ENCODE measurements at regions not wholly inside any gene's neighbourhood (a gene's known extent, or its start where the extent isn't known, plus 50 kb on each side); places are given as distances from the start of the nearest gene placed in this dataset.

DNA sequence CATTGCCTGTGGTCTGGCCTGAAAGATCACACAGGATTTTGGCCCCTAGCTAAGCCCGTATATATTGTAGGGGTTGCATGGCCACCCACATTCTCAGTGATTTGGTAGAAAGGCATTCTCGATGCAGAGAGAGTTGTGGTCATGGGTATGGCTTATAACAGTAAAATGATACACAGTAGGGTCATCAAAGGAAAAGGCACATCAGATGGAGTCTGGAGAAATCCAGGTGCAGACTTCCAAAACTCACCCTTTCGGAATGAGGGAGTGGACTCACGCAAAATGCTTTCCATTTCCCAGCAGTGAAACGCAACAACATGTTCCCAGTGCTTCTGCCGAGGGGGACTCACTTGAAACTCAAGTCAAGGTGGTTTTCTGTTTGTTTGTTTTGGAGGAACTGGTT, 802.5 kb upstream of the SLITRK1 start:
- DNase-seq, result no peak

DNA sequence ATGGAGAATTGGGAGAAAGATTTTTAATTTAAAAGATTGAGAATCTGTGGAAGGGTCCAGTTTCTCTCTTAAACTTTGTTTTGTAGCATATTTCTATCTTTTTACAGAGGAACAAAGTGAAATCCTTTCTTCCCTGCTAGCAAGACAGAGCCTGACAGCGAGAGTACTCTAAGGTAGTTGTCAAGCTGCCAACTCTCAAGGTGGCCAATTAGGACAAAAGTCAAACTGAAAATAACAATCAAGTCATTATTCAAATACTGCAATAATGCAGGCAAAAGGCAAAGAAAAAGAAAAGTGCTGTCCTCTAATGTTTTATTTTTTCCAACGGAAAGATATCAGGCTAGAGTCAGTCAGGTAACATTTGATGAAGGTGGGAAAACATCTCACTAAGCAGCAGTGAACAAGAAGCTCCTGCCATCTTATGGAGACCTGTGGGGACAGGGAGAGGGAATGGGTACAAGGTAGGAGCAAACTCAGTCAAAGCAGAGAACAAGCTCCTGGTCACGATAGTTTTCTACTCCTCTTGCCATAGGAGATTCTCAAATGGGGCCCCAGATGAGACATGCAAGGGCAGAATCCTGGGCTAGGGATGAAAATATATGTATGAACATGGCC, 801.9 kb upstream of the SLITRK1 start:
- no peak for DNase-seq

DNA sequence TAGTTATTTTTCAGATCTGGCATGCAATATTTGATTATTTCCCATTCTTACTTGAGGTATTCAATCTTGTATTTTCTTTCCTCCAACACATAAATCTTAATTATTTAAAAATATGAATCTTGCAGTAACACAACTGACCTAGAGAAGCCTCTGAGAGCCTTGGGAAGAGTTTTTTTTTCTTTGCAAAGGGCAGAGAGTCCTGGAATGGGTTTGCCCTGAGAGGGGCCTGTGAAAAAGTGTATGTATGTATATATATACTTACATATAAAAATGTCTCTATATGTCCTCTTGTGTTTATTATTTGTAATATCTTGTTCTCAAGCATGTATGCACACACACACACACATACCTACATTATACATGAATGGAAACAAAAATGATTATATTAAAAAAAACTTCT, 801.2 kb upstream of the SLITRK1 start:
- no peak for DNase-seq

DNA sequence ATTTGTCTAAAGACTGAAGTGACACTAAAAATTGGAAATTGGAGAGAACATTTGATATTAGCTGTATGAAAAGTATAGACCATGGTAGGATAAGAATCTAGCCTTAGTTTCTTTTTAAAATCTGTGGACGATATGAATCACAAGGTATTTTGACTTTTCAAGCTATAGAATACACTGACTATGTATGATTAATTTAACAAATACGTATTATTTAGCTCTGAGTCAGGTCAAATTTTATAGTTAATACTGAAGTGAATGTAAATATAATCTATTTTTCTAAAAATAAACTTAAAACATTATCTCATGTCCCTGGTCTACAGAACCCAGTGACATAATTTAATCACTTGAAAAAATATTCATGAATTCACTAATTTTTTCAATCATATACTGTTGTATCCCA, 795.6 kb upstream of the SLITRK1 start:
- DNase-seq, result no peak

DNA sequence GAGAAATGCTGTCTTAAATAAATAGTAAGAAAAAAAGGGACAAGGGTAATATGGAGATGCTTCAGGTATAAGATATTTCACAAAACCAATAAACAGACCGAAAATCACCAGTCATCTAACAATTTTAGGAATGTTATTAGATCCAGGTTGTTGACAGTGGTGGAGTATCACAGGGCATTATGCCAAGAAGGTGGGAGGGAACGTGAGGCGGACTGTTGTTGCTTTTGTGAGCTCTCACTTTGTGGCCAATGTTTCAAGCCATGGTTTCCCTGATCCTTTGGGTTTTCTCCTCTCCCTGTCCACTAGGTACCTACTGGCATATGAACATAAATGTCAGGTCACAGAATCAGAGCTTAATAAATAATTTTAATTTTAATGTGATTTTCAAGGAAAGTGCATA, 790.3 kb upstream of the SLITRK1 start:
- no peak for DNase-seq

DNA sequence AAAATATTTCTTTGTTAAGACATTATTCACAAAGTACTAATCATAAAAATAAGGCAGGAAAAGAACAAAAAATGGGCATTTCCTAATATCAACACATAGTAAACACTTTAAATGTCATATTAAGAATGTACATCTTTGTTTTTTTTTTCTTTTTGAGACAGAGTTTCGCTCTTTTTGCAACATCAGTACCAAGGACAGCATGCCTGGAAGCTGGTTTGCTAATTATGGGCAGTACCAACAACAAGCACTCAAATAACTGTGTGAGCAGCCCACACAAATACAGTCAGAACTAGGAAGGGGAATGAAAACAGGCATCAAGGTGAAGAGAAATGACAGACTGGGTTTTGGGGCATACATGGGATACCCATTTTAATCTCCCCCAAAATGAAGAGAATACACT, 788.0 kb upstream of the SLITRK1 start:
- DNase-seq, result no peak

DNA sequence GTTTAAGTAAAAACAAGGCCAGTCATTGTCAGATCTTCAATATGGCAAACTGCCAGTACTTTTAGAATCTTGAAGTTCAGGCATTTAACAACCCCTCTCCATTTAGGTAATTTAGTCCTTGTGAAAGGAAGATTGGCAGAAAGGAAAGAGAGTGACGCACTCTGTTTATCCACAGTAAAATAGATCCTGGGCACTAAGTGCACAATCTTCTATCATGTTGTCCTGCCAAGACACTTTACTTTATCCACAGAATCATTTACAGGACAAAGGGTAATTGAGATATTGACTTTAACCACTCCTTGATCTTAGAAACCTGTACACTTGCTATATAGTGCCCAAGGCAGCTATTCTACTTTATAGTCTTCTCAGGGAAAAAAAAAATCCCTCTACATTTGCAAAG, 786.4 kb upstream of the SLITRK1 start:
- DNase-seq, result no peak

DNA sequence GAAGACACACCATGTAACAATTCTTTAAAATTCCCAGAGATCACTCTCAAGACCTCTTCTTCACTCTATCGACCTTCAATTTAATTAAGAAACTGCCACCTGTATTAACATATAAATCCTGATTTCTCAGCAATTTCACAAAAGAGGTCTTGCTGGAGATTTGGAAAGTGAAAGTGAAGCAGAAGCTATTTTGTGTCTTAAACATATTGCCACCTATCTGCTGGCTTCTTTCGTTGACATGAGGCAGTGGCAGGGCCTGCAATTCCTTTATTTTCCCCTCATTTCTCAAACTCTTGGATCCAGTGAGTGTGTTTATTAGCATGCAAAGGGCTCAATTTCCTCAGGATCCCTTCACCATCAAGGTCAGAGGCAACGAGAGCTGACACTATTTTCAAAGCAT, 780.2 kb upstream of the SLITRK1 start:
- DNase-seq, result no peak

DNA sequence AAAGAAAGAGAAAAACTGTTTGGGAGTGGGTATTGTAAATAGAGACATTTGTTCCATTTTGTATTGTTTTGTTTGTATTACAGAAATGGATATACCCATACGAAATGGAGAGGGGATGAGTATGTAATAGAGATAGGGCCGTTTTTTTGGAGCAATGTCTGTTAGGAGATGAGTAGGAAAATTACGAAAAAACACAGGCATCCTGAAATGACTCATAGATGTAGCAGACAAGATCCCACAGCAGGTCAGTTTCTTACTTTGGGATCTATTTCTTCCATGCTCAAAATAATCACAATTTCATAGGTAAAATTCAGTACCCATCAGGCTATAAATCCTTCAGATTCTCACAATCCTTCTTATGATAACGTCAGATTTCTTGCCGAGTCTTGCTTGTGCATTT, 779.4 kb upstream of the SLITRK1 start:
- DNase-seq, result no peak

DNA sequence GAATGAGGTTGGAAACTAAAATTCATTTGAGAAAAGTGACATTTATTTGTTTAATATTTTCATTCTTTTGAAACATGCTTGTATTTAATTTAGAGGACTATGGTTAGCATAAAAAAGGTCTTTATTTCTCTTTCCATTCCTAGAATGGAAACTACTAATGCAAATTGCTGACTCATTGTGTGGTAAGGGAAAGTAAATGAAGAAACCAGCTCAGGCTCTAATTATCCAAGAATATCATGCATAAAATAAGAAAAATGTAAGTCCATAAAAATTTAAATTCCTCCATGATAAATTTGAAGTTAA, 777.0 kb upstream of the SLITRK1 start:
- DNase-seq, result no peak

DNA sequence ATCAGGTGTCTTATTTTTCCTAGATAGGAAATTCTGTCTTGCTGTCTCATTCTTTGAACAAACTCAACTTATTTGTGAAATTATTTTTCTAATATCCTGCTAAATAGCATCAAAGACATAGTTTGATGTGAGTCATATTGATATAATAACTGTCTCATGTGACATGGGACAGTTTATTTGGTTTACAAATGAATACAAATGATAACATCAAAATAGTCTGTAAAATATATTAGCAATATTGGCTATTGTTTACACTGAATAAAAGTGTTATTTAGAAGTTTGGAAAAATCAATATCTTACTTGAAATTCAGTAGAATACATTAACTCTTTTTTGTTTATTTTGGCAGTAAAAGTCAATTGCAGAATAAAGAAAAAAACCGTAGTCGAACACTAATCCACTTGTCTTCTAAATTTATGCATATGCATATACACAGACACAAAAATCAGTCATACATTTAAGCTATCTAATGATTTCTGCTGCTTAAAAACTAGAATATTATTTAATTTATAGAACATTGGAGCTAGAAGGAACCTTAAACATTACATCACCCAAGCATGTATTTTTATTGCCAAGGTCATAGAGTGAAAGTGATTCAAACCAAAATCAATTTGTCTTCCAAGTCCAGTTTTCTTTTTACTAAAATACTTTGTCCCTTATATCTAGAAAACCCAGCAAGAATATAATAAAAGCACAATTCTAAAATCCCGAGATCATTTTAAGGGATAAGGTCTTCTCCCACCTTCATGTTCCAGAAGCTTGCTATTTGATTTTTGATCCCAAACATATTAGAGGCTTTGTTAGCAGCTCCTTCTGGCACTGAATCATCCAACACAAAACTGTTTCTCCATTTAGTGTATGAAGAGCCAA, 776.5 kb upstream of the SLITRK1 start:
- DNase-seq, result no peak

DNA sequence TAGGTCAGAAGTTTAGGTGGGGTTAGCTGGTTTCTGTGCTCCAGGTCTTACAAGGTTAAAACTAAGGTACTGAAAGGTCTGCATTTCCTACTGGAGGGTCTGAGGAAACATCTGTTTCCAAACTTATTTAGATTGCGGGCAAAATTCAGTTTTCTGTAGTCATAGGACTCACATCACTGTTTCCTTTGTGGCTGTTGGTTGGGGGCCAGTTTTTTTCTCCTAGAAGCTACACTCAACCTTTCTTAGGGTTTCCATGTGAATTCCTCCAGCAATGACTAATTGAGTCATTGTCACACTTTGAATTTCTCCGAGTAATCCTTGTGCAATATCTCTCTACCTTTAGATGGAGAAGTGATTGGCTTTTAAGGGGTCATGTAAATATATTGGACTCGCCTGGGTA, 773.4 kb upstream of the SLITRK1 start:
- DNase-seq, result no peak

DNA sequence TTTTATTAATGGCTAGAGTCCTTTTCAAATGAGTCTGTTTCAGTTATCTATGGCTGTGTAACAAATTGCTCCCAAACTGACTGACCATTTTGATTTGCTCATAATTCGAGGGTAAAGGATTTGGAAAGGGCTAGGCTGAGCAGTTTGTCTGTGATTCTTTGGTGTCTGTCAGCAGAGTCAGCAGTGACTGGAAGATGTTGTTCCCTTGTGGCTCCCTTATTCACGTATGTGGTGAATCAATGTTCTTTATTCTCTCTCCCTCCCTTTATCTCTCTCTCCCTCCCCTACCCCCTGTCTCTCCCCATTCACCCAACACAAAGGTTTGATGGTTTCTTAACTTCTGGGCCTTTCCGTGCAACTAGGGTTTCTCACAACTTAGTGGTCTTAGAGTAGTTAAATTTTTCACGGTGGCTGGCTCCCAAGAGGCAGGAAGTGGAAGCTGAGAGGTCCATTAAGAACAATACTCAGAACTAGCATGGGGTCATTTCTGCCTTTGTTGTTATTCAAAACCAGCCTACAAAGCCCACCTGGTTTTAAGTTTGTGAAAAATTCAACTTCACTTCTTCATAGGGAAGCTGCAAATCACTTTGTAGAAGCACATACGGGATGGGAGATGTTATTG, 772.5 kb upstream of the SLITRK1 start:
- no peak for DNase-seq

DNA sequence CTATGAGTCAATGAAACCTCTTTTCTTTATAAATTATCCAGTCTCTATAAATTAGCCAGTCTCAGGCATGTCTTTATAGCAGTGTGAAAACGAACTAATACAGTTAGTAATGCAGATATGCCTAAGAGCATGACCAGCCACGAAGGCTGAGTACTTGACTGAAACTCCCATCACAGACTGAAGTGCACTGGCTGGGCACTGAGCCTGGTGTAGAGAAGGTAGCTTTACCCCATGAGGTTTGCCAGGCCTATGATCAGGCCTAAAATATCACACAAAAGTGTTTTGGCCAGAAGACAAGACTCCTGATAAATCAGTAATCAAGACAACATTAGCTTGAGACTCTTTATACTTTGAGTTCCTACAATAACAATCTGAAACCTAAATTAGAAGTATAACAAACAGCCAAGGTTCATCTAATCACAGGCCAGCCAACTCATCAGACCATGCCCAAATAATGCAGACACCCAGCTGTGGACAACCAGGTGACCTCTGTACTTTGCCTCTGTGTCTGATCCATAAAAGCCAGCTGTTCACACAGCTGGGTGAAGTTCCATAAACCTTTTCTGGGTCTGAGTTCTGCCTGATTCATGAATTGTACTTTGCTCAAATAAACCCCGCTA, 771.8 kb upstream of the SLITRK1 start:
- no peak for DNase-seq

DNA sequence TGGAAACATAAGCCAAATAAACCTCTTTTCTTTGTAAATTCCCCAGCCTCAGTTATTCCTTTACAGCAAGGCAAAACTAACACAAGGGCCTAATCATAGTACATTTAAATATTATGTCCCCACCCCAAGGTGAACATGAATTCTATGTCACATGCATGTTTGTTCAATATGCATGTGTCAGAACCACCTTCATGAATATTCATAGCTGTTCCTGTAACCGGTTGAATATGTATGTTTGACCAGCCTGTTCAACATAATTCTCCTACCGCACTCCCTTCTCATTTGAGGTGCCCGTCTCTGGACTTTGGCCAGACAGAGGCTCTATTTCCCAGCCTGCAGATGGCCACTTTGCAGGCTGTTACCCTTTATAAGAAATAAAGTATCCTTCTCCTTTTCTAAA, 769.4 kb upstream of the SLITRK1 start:
- DNase-seq, result no peak

DNA sequence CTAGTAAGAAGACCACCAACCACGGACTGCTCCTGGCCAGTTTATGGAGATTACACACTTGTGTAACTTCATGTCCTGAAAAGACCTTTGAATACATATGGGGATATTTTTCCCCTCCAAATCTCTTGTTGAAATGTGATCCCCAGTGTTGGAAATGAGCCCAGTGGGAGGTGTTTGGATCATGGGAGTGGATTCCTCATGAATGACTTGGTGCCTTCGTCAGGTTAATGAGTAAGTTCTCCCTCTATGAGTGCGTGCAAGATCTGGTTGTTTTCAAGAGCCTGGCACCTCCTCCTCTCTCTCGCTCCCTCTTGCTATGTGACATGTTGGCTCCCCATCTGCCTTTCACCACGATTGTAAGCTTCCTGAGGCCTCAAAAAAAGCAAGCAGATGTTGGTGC, 769.0 kb upstream of the SLITRK1 start:
- DNase-seq, result no peak

DNA sequence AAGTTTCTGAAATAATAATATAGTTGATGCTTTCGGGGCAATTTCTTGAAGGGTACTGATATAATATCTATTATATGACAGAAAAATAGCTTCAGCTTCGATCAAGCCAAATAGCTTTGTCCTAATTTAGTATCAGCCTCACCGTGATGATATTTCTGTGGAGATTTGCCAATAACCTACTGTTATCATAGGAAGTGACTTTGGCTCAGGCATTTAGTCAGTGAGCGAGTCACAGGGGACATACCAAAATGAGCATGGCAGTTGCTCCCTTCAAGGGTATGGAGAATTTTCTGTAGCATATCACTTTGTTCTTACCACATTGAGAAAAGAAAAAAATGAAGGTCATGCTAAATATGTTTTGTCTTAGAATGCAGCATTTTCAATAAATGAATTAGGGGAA, 767.6 kb upstream of the SLITRK1 start:
- no peak for DNase-seq

DNA sequence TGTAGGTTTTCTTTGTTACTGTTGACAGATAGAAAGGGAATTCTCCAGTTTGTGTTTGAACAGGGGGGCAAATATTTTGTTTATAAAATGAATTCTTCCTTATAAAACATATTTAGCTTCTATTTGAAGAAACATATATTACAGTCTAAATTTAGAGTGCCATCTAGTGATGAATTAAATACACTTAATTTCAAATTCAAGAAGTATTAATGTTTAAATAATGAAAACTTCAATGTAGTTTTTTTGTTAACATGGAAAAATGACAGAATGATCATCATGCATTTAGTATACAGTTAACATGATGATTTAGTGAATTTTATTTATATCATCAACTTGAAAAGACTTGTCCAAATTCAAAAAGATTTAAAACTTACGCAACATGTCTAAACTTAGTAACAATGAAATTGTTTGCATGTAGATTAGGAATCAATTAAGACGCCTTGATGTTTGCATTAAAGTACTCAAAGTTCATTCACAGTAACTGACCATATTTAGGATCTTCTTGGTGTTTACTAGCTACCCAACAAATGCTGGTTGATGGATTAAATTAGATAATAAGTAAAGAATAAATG, 765.9 kb upstream of the SLITRK1 start:
- no peak for DNase-seq

DNA sequence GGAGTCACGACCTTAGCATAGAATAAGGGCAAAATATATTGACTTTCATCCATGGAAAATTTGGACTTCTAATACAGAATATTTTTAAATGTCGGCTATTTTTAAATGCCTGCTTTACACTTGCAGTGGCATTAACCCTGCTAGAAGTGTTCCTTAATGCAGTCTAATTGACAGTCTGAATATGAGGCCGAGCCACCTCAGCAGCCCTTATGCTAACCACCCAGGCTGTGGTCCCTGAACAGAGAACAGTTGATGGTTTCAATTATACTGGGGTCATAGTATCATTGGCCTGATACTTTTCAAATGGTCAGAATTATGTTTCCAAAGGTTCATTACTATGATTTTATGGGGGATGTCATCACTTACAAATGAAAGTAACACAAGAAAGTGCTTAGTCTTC, 764.7 kb upstream of the SLITRK1 start:
- no peak for DNase-seq

DNA sequence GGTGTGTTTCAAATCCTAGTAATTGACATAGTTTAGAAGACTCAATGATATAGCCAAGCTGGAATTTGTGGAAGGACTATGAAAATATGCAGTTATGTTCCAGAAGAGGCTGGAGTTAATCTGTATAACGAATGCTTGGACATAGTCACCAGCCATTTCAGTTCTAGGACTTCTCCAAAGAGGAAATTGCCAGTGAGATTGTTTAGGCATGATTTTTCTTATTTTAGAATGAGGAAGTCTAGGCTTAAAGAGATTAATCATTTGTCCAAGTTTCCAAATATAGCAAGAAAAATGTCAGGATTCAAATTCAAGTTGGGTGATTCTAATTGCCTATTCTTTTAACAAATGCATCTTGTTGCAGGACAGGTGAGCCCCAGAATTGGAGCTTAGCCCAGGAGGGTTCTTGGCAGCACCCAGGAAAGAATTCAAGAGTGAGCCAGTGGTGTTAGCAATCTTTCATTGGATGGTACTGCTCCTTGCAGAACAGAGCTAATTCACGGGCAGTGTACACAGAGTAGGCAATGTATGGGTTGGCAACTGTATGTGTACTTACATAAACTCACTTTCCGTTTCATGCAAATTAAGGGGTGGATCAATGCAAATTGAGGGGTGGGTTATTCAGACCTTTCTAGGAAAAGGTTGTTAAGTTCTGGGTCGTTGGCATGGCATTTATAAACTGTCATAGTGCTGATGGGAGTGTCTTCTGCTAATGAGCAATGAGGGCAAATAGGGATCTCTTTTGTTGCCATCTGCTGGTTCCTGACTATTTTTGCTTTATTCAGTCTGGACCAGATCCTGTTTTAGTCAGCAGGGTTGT, 763.1 kb upstream of the SLITRK1 start:
- DNase-seq, result no peak

DNA sequence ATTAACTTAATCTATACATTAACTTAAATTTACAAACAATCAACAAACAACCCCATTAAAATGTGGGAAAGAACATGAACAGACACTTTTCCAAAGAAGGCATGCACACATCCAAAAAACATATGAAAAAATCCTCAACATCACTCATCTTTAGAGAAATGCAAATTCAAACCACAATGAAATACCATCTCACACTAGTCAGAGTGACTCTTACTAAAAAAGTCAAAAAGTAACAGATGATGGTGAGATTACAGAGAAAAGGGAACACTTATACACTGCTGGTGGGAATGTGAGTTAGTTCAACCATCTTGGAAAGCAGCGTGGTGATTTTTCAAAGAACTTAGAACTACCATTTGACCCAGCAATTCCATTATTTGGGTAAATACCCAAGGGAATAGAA, 759.2 kb upstream of the SLITRK1 start:
- no peak for DNase-seq

DNA sequence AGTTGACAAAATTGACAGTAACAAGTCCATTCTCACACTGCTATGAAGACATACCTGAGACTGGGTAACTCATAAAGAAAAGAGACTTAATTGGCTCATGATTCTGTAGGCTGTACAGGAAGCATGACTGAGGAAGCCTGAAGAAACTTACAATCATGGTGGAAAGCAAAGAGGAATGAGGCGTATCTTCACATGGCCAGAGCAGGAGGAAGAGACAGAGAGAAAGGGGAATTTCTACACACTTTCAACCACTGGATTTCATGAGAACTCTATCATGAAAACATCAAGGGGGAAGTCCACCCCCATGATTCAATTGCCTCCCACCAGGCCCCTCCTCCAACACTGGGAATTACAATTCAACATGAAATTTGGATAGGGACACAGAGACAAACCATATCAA, 758.4 kb upstream of the SLITRK1 start:
- no peak for DNase-seq

DNA sequence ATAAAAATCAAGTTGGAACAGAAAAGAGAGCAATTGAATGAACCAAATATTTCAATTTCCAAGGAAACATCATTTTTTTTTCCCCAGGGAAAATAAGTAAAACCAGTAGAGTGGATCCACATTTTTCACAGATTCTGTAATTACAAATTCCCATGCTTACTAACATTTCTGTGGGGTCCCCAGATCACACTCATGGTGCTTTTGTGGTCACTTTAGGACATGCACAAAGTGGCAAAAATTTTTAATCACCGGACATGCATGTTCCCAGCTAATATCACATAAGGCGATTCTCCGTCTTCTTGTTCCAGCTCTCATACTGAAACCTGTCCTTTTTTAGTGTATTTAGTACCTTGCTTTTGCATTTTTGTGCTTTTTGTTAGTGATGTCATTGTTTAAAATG, 748.2 kb upstream of the SLITRK1 start:
- DNase-seq, result no peak
